Neural cell (in vitro differentiated cells): ENCODE measurements at regions not wholly inside any gene's neighbourhood (a gene's known extent, or its start where the extent isn't known, plus 50 kb on each side); places are given as distances from the start of the nearest gene placed in this dataset.

ENCODE experiments used
- H2AFZ ChIP-seq: fragments of 200-600, 300-800 bp; sonication (generic), shearing (Covaris generic); 2 replicates; pipeline ENCODE4 v1.6.0; 2014; ENCODE audit warnings: low read depth, mild to moderate bottlenecking, antibody characterized with exemption, low read length, moderate library complexity
- H3F3A ChIP-seq: fragments of 200-600 bp; shearing (Covaris generic); 2 replicates; pipeline ENCODE4 v1.6.1; 2016; ENCODE audit warnings: mild to moderate bottlenecking, moderate library complexity, mixed read lengths, antibody characterized with exemption, low read length; ENCODE audit not compliant: insufficient read depth, poor library complexity, severe bottlenecking
- H3K27ac ChIP-seq: fragments of 200-600, 300-800 bp; sonication (generic), shearing (Covaris generic); 2 replicates; pipeline ENCODE4 v1.5.1; 2014; ENCODE audit warnings: mild to moderate bottlenecking, low read length, moderate library complexity
- H3K27me3 ChIP-seq: fragments of 300-800, 200-600 bp; sonication (generic), shearing (Covaris generic); 2 replicates; pipeline ENCODE4 v1.6.0; 2014; ENCODE audit warnings: mild to moderate bottlenecking, low read depth, low read length, moderate library complexity; ENCODE audit not compliant: insufficient read depth
- H3K36me3 ChIP-seq: fragments of 300-800, 200-600 bp; sonication (generic), shearing (Covaris generic); 2 replicates; pipeline ENCODE4 v1.5.1; 2014; ENCODE audit warnings: mild to moderate bottlenecking, antibody characterized with exemption, low read length, moderate library complexity; ENCODE audit not compliant: insufficient read depth
- H3K4me2 ChIP-seq: fragments of 300-800, 200-600 bp; sonication (generic), shearing (Covaris generic); 2 replicates; pipeline ENCODE4 v1.6.0; 2014; ENCODE audit warnings: mild to moderate bottlenecking, low read length
- H3K4me3 ChIP-seq: fragments of 300-800, 200-600 bp; sonication (generic), shearing (Covaris generic); 2 replicates; pipeline ENCODE4 v1.5.1; 2014; ENCODE audit warnings: mild to moderate bottlenecking, low read length, moderate library complexity
- H3K79me2 ChIP-seq: fragments of 200-600 bp; shearing (Covaris generic); replicated peaks from 2 replicates; pipeline ENCODE4 v1.6.0; 2014; ENCODE audit warnings: mild to moderate bottlenecking, low read length, moderate library complexity; ENCODE audit not compliant: insufficient read depth
- H3K9ac ChIP-seq: fragments of 300-800, 200-600 bp; sonication (generic), shearing (Covaris generic); 2 replicates; pipeline ENCODE4 v1.6.1; 2016; ENCODE audit warnings: mild to moderate bottlenecking, low read length, mixed read lengths
- H3K9me2 ChIP-seq: fragments of 200-600 bp; shearing (Covaris generic); 2 replicates; pipeline ENCODE4 v1.6.1; 2016; ENCODE audit warnings: mild to moderate bottlenecking, low read length, mixed read lengths; ENCODE audit not compliant: insufficient read depth
- H3K9me3 ChIP-seq: fragments of 200-600, 300-800 bp; sonication (generic), shearing (Covaris generic); 2 replicates; pipeline ENCODE4 v1.6.1; 2016; ENCODE audit warnings: mild to moderate bottlenecking, mixed run types, low read length, moderate library complexity, mixed read lengths
- H4K20me1 ChIP-seq: fragments of 200-600 bp; shearing (Covaris generic); 2 replicates; pipeline ENCODE4 v1.6.1; 2016; ENCODE audit warnings: mild to moderate bottlenecking, mixed run types; ENCODE audit not compliant: insufficient read depth
- EP300 ChIP-seq: fragments of 450-650 bp; conservative IDR thresholded peaks from 2 replicates; pipeline ENCODE4 v1.6.1; 2014; ENCODE audit warnings: antibody characterized with exemption, mild to moderate bottlenecking, moderate library complexity; ENCODE audit not compliant: poor library complexity, severe bottlenecking
- EZH2 ChIP-seq: fragments of 200-600, 300-800 bp; shearing (Covaris generic), sonication (generic); IDR thresholded peaks from 2 replicates; pipeline ENCODE4 v1.6.1; 2014; ENCODE audit warnings: antibody characterized with exemption, low read length, borderline replicate concordance, mild to moderate bottlenecking; ENCODE audit not compliant: insufficient read depth, poor library complexity, severe bottlenecking
- MXI1 ChIP-seq: fragments of 450-650 bp; conservative IDR thresholded peaks from 2 replicates; pipeline ENCODE4 v1.6.1; 2014; ENCODE audit warnings: antibody characterized with exemption, mild to moderate bottlenecking; ENCODE audit not compliant: poor library complexity, severe bottlenecking
- POLR2AphosphoS5 ChIP-seq: IDR thresholded peaks from 2 replicates; pipeline ENCODE4 v1.6.1; 2012
- RAD21 ChIP-seq: fragments of 450-650 bp; conservative IDR thresholded peaks from 2 replicates; pipeline ENCODE4 v1.6.1; 2014; ENCODE audit warnings: antibody characterized with exemption, mild to moderate bottlenecking, moderate library complexity
- SMC3 ChIP-seq: fragments of 450-650 bp; conservative IDR thresholded peaks from 2 replicates; pipeline ENCODE4 v1.6.1; 2014; ENCODE audit warnings: antibody characterized with exemption, mild to moderate bottlenecking, moderate library complexity; ENCODE audit not compliant: poor library complexity
- TAF1 ChIP-seq: IDR thresholded peaks from 2 replicates; pipeline ENCODE4 v1.6.1; 2012; ENCODE audit warnings: low read depth
- TF ChIP-seq, protein P1 (sequence below): IDR thresholded peaks from 2 replicates; pipeline ENCODE4 v1.6.1; 2012; ENCODE audit warnings: borderline replicate concordance
- TF ChIP-seq, protein P2 (sequence below): fragments of 450-650 bp; IDR thresholded peaks from 2 replicates; pipeline ENCODE4 v1.5.1; 2014; ENCODE audit warnings: antibody characterized with exemption, mild to moderate bottlenecking, moderate library complexity; ENCODE audit not compliant: poor library complexity, severe bottlenecking

DNA sequence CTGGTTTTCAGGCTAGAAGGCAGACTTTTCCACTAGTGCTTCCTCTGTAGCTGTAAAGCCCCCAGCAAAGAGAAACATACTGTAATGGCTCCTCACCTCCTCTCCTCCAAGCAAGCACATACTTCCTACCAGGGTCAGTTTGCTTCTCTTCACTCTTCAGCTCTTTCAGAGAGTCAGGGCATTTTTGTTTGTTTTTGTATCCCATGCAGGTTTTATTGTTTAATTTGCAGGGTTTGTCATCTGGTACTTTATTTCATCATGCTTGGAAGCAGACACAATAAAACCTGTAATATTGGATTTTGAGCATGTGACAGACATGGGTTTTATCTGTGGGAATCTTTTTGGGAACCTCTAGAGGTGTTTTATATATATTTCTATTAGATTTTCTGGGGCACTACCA lies 753.3 kb upstream of the ROBO1 start:
- H3K9me2 ChIP-seq: no peaks in the 10 kb centered on the region
- no peaks in the 10 kb centered on the region for H4K20me1 ChIP-seq
- H3K27ac ChIP-seq: no peak overlapping the region
- H3K4me2 ChIP-seq: no peak overlapping the region
- no peak overlapping the region for H2AFZ ChIP-seq
- H3K4me3 ChIP-seq: no peak overlapping the region
- no peaks in the 10 kb centered on the region for H3K9me3 ChIP-seq
- no peaks in the 10 kb centered on the region for H3K27me3 ChIP-seq
- H3K79me2 ChIP-seq: no peaks in the 10 kb centered on the region
- no peak for TF ChIP-seq EP300
- TF ChIP-seq EZH2: no peak
- no peak for TF ChIP-seq TAF1
- no peak overlapping the region for H3K9ac ChIP-seq
- H3F3A ChIP-seq: no peaks in the 10 kb centered on the region
- no peaks in the 10 kb centered on the region for H3K36me3 ChIP-seq

DNA sequence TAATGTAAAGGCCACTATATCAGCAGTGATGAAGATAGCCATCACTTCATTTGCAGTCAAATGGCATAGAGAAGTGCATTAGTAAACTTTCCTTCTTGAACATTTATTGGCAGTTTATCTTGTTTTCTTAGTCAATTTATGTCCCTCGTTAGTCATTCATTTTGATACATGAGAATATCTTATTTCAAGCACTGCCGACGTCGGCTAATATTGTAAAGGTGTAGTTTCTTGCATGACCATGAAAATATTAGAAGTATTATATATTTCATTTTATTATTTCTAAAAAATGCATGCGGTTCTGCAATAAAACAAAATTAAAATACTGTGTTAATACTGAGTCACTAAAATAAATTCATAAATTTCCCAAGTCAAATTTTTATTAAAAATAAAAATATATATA lies 751.6 kb upstream of the ROBO1 start:
- H3K9ac ChIP-seq: no peak overlapping the region
- no peaks in the 10 kb centered on the region for H3K9me2 ChIP-seq
- H4K20me1 ChIP-seq: no peaks in the 10 kb centered on the region
- H3K36me3 ChIP-seq: no peaks in the 10 kb centered on the region
- no peaks in the 10 kb centered on the region for H3F3A ChIP-seq
- no peak overlapping the region for H2AFZ ChIP-seq
- no peaks in the 10 kb centered on the region for H3K79me2 ChIP-seq
- H3K9me3 ChIP-seq: no peaks in the 10 kb centered on the region
- H3K4me3 ChIP-seq: no peak overlapping the region
- H3K4me2 ChIP-seq: no peak overlapping the region
- TF ChIP-seq, protein P1, sequence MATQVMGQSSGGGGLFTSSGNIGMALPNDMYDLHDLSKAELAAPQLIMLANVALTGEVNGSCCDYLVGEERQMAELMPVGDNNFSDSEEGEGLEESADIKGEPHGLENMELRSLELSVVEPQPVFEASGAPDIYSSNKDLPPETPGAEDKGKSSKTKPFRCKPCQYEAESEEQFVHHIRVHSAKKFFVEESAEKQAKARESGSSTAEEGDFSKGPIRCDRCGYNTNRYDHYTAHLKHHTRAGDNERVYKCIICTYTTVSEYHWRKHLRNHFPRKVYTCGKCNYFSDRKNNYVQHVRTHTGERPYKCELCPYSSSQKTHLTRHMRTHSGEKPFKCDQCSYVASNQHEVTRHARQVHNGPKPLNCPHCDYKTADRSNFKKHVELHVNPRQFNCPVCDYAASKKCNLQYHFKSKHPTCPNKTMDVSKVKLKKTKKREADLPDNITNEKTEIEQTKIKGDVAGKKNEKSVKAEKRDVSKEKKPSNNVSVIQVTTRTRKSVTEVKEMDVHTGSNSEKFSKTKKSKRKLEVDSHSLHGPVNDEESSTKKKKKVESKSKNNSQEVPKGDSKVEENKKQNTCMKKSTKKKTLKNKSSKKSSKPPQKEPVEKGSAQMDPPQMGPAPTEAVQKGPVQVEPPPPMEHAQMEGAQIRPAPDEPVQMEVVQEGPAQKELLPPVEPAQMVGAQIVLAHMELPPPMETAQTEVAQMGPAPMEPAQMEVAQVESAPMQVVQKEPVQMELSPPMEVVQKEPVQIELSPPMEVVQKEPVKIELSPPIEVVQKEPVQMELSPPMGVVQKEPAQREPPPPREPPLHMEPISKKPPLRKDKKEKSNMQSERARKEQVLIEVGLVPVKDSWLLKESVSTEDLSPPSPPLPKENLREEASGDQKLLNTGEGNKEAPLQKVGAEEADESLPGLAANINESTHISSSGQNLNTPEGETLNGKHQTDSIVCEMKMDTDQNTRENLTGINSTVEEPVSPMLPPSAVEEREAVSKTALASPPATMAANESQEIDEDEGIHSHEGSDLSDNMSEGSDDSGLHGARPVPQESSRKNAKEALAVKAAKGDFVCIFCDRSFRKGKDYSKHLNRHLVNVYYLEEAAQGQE: no peak
- no peak for TF ChIP-seq RAD21
- TF ChIP-seq EP300: no peak
- no peak for TF ChIP-seq TAF1
- TF ChIP-seq EZH2: no peak
- TF ChIP-seq, protein P2, sequence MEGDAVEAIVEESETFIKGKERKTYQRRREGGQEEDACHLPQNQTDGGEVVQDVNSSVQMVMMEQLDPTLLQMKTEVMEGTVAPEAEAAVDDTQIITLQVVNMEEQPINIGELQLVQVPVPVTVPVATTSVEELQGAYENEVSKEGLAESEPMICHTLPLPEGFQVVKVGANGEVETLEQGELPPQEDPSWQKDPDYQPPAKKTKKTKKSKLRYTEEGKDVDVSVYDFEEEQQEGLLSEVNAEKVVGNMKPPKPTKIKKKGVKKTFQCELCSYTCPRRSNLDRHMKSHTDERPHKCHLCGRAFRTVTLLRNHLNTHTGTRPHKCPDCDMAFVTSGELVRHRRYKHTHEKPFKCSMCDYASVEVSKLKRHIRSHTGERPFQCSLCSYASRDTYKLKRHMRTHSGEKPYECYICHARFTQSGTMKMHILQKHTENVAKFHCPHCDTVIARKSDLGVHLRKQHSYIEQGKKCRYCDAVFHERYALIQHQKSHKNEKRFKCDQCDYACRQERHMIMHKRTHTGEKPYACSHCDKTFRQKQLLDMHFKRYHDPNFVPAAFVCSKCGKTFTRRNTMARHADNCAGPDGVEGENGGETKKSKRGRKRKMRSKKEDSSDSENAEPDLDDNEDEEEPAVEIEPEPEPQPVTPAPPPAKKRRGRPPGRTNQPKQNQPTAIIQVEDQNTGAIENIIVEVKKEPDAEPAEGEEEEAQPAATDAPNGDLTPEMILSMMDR: no peak
- TF ChIP-seq SMC3: no peak
- TF ChIP-seq MXI1: no peak
- no peak for TF ChIP-seq POLR2AphosphoS5
- no peaks in the 10 kb centered on the region for H3K27me3 ChIP-seq
- no peak overlapping the region for H3K27ac ChIP-seq

DNA sequence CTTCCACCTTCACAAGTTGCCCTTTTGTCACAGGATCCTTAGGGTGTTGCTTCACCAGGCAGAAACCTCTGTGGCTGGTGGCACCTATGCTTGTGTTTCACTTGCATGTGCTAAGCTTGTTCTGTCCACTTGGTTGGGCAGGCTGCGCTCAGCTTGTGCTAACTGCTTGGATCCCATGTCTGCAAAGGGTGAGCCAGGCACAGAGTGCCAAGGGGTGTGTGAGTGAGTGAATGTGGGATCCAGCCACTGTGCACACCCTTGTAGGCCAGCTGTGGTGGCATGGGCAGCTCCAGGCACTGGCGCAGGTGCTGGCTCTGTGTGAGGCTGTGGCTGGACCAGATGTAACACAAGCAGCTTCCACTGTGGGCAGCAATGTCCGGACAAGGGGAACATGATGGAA lies 728.7 kb upstream of the ROBO1 start:
- Histone ChIP-seq H3K9ac (no peak overlapping the region), H3K27ac (no peak overlapping the region), H3K79me2 (no peaks in the 10 kb centered on the region), H4K20me1 (no peaks in the 10 kb centered on the region), H2AFZ (no peak overlapping the region), H3K9me2 (no peaks in the 10 kb centered on the region), H3K36me3 (no peaks in the 10 kb centered on the region), H3K4me2 (no peak overlapping the region), H3K9me3 (no peaks in the 10 kb centered on the region), H3F3A (no peaks in the 10 kb centered on the region), H3K27me3 (no peaks in the 10 kb centered on the region), H3K4me3 (no peak overlapping the region)
- TF ChIP-seq POLR2AphosphoS5: no peak
- TF ChIP-seq EZH2: no peak
- TF ChIP-seq TAF1: no peak
- TF ChIP-seq, protein P2: no peak
- TF ChIP-seq EP300: no peak
- TF ChIP-seq, protein P1: no peak
- TF ChIP-seq SMC3: no peak
